ENCODE measurements at regions not wholly inside any gene's neighbourhood (a gene's known extent, or its start where the extent isn't known, plus 50 kb on each side); places are given as distances from the start of the nearest gene placed in this dataset.
A peak's percentile ranks its signal among the peaks of the same experiment; 100 is the strongest.
"Not testable (repeated sequence)": the region's sequence is repeated elsewhere in the genome, so short reads cannot be mapped to it uniquely, and the experiment has no call there.

DNA sequence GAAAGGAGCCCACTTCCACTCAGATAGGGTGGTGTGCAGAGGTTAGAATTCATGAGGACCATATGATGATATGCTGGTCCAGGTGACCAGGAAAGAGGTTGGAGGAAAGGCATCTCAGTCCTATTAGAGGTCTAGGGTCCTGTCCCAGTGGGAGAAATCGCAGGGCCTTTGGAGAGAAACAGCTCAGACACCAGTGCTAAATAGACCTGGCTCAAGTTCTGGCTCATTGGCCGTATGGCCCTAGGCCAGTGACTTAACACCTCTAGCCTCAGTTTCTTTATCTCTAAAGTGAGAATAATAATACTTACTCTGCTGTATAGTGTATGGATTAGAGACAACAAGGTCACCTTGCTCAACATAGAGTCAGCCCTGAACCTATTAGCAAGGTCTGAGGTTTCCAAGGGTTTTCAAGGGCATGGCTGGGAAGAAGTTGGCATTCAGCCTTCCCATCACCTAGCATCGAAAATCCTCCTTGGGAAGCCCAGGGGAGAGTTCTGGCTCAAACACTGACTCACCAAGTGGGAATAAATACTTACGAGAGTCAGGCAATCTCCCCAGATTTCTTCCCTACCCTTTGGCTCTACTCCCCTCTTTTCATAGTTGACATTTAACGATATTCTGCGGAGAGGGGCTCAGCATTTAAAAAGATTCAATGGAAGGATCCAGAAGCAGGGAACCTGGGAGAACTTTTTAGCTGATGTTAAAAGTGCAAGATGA is 473.1 kb upstream of the PODXL start:
- no peak for DNase-seq

DNA sequence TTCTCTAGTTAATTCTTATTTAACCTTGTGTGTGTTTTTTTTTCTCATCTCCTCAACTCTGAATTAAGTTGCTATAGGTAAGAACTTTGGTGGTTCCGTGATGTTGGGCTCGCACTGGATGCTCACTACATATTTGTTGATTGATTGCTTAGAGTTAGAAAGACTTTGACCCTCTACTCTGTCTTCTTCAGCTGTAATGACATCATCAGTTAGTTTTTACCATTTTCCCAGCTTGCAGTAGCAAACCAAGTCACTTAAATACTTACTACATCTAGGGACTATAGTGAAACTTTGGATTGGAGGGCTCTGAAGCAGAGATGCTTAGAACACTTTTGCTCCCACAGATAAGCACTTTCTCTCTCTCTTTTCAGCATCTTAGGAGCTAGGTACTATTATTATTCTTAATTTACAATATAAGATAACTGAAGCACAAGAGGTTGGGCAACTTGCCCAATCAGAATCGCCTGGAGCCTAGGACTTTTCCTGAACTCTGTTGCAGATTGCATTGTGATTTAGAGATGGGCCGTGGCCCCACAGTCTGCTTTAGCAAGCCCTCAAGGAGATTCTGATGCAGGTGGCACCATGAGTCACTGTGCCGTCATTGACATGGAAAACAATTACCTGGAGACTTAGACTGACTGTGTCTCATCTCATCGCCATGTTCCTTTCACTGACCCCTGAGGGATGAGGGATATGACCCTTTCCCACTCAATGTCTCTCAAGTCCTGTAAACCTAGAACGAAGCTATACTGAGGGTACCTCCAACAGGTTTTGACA is 471.9 kb upstream of the PODXL start:
- no peak for DNase-seq

DNA sequence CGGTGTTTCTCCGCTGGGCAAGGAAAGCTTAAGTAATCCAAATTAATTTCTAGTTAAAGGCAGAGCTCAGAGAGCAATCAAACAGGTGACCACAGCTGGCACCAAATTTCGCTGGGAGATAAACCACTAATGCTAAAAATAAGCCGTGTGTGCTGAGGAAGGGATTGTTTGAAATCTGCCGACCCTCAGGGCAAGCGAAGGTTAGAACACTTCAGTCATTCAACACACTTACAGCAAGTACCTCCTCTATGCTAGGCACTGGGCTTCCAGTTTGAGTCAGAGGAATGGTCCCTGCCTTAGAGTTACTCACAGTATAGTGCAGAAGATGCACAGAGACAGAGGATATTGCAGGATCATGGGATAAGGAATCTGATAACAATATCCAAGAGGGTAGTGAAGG is 467.9 kb upstream of the PODXL start:
- no peak for DNase-seq

DNA sequence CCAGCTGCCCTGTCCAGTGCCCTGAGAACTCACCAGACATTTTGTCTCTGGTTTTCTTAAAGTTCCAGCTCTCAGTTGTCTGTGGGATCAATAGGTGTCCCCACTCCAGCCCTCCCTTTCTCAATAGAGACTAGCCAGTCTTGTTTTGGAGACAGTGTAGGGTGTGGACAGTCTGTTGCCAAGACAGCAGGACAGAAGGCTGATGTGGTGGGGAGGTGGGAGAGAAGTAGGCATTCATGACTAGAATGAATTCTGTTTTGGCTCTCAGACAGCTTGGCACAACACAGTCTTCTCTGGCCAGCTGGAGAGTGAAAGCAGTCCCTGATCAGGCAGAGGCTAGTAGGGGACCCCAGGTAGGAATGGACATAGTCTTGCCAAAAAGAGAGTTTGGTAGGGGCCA is 467.0 kb upstream of the PODXL start:
- DNase-seq: no peak

DNA sequence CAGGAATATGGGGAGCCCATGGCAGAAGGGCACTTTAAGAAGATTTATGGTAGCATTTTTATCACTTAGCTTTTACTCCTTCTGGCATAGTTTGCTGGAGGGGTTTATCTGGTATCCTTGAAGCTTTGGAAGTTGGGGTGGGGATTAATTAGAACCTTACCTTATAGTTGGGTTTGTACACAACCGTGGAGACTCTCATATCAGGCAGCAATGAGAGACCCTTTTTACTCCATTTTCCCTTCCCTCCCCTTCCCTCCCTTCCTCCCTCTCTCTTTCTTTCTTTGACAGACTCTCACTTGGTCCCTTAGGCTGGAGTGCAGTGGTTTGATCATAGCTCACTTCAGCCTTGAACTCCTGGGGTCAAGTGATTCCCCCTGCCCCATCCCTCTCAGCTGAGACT is 465.8 kb upstream of the PODXL start:
- no peak for DNase-seq

DNA sequence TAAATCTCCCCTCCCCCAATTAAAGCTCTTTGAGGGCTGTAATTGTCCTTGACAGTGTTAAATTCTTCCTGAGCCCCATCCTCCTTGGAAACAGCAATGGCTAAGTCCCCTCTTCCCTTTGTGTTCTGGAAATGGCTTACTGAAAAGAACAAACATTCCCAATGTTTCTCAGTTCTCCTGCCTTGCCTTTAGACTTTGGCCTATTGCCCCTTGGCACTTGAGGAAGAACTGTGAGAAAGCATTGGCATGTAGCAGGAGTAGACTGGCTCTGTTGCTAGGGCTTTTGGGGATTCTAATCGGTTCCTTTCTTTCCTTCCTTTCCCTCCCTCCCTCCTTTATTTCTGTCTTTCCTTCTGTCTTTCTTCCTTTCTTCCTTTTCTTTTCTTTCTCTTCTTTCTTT is 463.3 kb upstream of the PODXL start:
- no peak for DNase-seq

DNA sequence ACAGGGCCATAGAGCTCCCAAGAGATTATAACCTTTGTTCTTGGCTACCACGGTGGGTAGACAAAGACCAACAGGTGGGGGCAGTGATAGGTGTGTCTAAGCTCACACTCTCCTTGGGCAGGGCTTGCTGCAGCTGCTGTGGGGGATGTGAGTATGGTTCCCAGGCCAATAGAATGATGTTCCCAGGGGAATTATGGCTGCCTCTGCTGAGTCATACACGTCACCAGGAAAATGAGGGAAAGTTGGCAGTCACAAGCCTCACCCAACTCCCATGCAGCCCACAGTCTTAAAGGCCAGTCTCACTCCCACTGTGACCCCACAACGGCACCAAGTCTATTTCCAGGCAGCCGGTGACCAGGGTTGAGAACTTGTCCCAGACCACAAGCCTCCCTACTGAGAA is 453.4 kb upstream of the PODXL start:
- DNase-seq: no peak

DNA sequence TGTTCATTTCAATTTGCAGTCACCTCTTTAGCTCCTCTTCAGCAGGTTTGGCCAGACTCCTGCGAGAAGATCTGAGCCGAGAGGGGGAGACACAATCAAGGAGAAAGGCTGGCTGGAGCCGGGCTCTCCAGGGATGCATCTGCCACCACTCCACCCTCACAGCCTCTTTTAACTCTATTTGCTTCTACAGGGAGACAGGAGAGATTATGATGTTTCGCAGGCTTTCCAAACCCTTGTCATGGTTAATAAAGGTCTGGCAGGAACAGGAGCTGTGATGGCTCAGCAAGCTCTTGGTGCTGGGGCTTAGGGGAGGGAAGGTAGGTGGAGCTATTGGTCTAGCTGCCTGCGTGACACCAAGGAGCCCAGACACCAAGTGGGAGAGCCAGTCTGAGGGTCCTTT is 448.1 kb upstream of the PODXL start:
- peak; percentile 4 for DNase-seq

DNA sequence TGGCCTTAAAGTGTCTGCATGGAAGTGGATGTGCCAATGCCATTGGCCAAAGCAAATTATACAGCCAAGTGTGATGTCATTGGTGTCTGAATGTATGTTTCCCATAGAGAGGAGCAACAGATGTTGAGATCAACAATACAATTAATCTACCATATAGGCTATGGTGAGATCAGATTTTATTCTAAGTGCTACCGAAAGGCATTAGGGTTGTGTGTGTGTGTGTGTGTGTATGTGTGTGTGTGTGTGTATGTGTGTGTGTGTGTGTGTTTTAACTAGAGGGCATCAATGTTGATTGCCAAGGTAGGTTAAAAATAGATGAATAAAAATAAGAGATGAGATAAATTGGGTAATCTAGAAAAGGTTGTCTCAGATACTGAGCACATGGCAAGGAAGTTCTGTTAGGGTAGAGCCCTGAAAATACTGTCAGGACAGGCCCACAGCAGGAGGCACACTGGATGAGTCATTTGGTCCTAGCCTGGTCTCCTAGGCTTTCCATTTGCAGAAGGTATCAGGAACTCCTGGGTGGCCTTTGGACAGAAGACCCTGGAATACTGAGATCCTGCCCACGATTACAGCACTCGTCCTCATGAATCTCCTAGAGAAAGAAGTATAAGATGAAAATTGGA is 446.0 kb upstream of the PODXL start:
- no peak for DNase-seq

DNA sequence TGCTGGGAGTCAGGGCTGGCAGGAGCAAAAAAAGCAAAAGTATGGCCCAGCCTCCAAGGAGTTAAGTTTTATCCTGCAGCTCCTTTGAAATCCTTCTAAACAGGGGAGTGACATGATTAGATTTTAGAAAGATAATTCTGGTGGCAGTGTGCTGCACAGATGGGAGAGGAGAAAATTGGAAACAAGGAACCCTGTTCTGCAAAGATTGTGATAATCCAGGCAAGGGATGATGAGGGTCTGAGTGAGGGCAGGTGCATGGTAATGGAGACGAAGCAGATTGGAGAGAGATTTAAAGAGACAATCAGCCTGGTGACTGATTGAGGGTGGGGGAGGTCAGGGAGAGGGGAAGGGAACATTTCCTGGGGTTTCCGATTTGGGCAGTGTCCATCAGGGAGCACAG is 444.7 kb upstream of the PODXL start:
- DNase-seq: no peak

DNA sequence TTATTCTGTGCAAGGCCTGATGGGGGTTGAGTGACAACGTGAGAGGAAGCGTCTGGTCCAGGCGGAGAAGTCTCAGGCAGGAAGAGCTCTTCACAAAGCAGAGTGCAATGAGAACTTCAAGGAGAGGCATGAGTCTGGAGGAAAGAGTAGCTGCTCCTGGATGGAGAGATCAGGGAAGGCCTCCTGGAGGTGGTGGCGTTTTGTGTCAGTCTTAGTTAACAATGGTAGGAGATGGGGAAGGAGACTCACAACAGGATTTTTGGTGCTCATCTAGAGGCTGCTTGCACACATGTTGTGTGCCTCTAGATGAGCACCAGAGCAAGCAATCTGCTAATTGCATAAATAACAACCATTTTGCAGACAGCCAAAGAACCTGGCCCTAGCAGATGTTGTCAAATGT is 442.8 kb upstream of the PODXL start:
- DNase-seq: no peak

DNA sequence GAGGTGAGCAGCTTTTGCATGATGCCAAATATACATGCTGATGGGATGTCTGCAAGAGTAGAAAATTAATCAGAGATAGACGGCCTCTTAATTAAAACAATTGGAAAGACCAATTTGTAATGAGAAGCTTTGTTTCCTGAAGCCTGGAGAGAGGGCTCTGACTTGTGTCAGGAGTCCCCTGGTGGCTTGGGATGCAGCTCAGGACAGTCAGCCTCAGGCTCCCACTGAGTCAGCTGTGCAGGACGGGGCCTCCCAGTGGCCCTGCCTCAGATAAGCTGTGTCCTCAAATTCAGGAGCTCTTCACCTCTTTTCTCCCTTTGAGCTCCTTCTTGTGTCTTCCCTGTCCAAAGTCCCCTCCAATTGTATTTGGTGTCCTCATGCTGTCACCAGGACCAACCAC is 438.9 kb upstream of the PODXL start:
- DNase-seq: no peak

DNA sequence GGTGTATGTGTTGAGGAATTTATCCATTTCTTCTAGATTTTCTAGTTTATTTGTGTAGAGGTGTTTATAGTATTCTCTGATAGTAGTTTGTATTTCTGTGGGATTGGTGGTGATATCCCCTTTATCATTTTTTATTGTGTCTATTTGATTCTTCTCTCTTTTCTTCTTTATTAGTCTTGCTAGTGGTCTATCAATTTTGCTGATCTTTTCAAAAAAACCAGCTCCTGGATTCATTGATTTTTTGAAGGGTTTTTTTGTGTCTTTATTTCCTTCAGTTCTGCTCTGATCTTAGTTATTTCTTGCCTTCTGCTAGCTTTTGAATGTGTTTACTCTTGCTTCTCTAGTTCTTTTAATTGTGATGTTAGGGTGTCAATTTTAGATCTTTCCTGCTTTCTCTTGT is 424.6 kb upstream of the PODXL start:
- not testable (repeated sequence) for DNase-seq

DNA sequence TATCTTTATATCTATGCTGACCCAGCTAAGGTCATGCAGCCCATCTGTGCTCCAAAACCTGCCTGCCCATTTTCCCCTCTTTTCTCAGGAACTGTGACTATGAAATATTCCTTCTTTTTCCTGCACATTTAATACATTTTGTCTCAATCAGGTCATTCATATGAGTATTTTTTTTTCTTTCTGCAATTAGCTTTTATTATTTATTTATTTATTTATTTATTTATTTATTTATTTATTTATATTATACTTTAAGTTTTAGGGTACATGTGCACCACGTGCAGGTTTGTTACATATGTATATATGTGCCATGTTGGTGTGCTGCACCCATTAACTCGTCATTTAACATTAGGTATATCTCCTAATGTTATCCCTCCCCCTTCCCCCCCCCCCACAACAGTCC is 421.7 kb upstream of the PODXL start:
- DNase-seq: not testable (repeated sequence)

DNA sequence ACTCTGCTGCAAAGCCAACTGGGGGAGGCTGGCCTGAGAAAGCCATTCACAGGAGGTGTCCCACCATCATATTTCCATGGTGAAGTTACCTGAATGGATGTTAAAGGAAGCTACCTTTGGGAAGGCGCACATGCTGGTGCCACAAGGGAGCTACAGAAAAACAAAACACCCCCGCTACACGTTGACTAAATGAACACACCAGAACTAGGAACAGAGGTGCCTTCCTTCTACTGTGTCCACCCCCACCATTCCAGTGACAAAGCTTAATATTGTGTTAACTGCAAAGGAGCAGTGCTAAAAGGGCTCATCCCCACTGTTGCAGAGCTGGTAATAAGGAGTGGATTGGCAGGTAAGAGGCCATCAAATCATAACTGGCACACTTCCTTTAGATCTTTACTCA is 420.0 kb upstream of the PODXL start:
- DNase-seq: no peak

DNA sequence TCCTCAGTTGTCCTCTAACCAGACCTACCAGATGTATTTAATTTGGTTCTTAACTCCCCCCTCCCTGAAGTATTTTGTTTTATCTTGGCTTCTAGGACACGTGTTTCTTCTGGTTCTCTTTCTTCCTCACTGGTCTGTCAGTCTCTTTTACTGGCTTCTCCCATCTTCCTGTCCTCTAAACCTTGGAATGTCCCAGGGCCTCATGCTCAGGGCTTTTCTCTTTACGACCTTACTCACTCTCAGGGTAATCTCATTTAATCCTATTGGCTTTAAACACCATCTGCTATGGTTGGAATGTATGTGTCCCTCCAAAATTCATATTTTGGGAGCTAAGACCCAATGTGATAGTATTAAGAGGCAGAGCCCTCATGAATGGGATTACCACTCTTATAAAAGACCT is 418.2 kb upstream of the PODXL start:
- DNase-seq: no peak

DNA sequence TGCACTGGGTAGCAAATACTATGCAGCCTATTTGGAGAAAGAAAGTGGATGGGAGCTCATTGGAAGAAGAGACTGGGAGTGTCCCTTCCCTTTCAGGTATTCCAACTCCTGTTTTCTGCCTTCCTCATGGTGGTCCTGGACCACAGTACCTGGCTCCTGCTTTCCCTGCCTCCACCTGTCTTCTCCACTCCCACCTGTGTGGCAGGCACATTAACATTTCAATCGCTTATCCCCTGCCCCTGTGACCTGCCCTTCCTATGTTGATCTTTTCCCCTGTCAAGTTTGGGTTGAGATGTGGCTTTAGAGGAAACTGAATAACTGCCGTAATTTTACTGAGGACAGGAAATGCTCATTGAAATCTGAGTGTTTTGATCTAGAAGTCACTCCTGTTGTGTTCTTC is 415.8 kb upstream of the PODXL start:
- no peak for DNase-seq

DNA sequence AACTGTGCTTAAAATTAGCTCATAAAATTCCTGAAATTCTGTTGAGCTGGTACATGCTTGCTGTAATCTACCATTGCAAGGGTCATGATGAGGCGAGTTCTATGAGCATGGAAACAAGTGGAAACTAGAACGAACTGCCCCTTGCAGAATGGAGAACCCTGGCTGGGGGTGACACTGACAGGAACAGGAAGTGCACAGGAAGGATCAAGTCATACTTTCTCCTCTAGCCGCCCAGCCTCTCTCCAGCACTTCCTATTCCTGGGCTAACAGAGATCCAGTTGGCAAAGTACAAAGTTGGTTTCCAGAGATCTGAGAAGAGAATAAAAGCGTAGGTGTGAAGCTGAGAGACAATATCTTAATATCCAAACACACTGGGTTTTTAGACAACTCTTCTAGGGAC is 414.2 kb upstream of the PODXL start:
- DNase-seq: no peak

DNA sequence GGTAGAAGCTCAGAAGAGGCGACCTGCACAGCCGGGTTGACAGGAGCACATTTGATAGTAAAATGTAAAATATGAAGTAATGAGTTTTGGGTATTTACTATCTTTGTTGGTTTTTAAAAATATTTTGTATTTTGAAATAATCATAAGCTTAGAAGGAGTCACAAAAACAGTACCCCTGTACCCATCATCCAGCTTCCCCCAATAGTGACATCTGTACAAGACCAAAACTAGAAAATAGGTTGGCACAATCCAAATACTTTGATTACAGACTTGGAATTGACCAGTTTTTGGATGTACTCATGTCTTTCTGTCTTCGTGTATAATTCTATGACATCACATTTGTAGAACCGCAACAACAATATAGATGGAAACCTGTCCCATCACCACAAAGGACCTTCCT is 413.1 kb upstream of the PODXL start:
- no peak for DNase-seq

DNA sequence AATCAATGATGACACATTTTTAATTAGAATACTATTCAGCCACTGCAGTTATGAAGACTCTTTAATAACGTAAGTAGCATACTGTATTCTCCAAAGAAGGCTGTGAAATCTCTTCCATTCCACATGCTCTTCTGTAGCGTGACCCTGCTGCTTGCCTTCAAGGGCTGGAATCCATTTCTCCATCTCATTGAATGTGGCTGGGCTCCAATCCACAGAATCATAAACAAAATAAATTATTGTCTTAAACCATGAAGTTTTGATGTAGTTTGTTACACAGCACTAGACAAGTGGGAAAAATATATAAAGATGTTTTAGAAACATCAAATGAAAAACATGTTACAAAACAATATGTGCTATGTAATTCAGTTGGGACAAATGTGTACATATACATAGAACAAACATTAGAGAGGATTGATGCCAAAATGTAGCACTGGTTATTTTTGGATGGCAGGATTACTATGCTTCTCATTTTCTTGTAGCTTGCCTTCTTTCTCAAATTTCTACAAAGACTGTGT is 410.8 kb upstream of the PODXL start:
- DNase-seq: no peak

DNA sequence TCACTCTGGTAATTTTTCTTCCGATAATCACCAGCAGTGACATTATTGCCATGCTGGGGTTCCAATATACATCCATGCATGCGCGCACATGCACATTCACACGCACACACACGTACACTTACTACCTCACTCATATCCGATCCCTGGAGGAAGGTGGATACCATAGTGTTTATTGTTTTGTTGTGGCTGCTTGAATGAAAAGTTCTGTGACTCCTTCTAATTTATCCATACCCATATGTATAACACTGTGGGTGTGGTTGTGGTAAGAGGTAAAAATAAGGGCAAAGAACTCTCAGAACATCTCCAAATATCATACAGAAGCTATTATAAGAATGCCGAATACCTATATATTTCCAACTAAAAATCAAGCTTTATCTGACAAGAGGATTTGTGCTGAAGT is 407.8 kb upstream of the PODXL start:
- no peak for DNase-seq

DNA sequence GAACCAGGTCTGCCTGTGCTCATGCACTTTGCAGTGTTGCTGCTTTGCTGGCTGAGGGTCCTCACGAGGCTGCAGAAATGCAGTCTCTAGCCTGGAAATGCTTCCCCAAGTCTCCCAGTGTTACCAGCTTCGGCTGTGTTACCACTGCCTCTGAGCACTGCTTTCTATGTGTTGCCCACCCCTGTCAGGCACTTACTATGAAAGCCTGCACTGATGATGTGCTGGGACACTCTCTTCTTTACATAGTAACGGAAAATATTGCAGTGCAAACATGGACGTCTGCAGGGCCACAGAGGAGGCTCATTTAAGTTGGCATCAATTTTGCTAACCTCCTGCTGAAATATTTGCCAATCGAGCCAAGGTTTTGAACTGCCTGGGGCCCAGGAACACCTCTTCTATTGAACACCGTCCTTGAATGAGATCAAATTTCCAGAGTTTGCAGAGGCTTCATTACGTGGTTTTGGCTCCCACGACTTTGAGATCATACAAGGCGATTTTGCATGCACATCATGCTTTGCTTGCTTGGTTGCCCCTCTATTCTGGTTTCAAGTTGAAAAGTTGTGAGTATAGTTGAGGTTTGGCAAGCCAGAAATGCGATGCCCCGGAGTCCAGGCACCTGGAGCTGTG is 404.7 kb upstream of the PODXL start:
- DNase-seq: no peak

DNA sequence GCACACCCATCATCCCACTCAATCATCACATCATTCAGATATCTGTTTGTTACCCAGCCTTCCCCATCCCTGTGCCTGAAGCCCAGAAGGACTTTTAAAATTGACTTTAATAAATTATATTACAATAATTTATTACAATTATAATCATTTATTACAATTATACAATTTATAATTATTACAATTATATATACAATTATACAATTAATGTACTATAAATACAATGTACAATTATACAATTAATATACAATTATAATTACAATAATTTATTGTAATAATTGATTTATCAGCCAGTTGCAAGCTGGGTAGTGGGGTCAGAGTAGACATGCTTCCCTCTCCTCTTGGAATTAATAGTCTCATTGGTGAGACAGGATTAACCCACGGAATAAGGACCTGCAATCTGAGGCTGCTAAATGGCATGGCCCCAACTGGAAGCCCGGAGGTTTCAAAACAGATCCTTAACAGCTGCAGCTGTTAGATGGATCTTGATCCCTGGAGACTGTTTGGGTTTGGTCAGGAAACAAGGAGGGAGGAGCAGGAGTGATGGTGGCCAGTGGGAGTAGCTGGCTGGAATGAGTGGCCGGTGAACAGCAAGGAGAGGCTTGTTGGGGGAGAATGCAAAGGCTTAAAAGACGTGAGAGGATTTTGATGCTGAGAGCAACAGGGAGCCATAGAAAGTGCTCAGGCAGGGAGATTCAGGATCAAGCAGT is 402.8 kb upstream of the PODXL start:
- DNase-seq: no peak

Data from HCEC 1CT (cell line).